Muscle layer of duodenum (tissue), 2 donors: ENCODE measurements at regions not wholly inside any gene's neighbourhood (a gene's known extent, or its start where the extent isn't known, plus 50 kb on each side); places are given as distances from the start of the nearest gene placed in this dataset.

Source experiments
- H3K27ac ChIP-seq: one replicate; pipeline ENCODE4 v1.7.0; 2013; ENCODE audit warnings: mild to moderate bottlenecking, low read length
- H3K27me3 ChIP-seq: one replicate; pipeline ENCODE4 v1.7.0; 2013; ENCODE audit warnings: low read depth, mild to moderate bottlenecking, control low read depth, low read length
- H3K36me3 ChIP-seq, 2 donors: one replicate each; pipeline ENCODE4 v1.7.0; 2013; ENCODE audit warnings: low read length in 2 of 2, control low read depth in 1 of 2, mild to moderate bottlenecking in 1 of 2; ENCODE audit not compliant: insufficient read depth in 2 of 2, control insufficient read depth in 1 of 2
- H3K4me1 ChIP-seq, 2 donors: one replicate each; pipeline ENCODE4 v1.7.0; 2013; ENCODE audit warnings: low read length in 2 of 2, mild to moderate bottlenecking in 2 of 2, control low read depth in 1 of 2, moderate library complexity in 1 of 2; ENCODE audit not compliant: insufficient read depth in 2 of 2, control insufficient read depth in 1 of 2
- H3K4me3 ChIP-seq, 2 donors: one replicate each; pipeline ENCODE4 v1.7.0; 2013; ENCODE audit warnings: low read length in 2 of 2, low read depth in 1 of 2, mild to moderate bottlenecking in 1 of 2
- H3K9me3 ChIP-seq, 2 donors: one replicate each; pipeline ENCODE4 v1.7.0; 2013; ENCODE audit warnings: low read length in 2 of 2, control low read depth in 1 of 2, mild to moderate bottlenecking in 1 of 2; ENCODE audit not compliant: control insufficient read depth in 1 of 2
- donor health status: healthy.

DNA sequence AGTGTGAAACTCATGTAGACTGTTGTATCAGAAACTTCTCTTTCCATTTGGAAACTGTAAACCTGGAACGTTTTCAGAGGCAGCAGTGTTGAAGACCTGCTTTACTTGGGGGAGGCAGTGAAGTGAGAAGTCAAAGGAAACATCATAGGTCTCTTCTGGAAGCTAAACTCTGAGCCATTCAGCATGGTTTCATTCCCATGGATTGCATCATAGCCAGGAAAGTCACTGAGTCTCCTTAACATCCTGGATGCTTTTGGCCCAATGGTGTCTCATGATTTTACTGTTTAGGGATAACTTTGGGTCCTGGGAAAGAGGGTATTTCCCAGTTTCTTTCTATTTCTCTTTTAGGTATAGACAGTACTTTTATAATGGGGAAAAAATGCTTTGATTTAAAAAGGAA is 153.2 kb upstream of the E2F8 start:
- no peak overlapping the region for H3K27ac ChIP-seq
- H3K4me1 ChIP-seq: no peaks in the 10 kb centered on the region
- peaks cover 0 to 6% of the 10 kb centered on the region in 2 donors for H3K9me3 ChIP-seq
- no peaks in the 10 kb centered on the region for H3K36me3 ChIP-seq
- H3K4me3 ChIP-seq: no peak overlapping the region
- H3K27me3 ChIP-seq: no peaks in the 10 kb centered on the region

DNA sequence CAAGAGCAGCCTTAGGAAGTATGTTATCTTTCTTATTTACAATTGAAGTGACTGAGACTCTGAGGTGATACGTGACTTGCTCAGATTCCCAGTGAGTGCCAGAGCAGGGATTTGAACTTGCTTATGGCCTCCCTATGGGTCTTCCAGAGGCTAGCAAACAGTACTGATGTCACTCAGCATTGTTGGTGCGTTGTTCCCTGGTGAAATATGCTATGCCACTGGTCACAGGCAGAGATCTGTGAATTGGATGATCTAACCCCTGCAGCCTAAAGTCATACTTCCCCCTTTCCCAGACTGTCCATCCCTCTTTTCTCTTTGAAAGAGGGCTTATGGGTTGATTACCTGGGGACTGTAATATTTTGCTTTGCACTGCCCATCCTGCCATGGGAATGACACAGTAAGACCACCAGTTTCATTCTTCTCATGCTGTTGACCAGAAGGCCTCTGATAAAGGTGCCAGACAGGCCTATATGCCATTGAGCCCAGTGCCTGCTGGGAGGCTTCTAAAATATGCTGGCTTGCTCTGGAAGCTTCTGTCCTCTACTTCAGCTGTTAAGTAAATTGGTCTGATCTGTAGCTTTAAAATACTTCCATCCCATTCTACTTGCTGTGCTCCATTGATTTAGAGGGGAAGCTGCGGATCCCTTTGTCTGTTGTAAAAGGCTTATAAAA is 152.2 kb upstream of the E2F8 start:
- H3K4me3 ChIP-seq: no peak overlapping the region
- no peak overlapping the region for H3K27ac ChIP-seq
- no peaks in the 10 kb centered on the region for H3K27me3 ChIP-seq
- H3K4me1 ChIP-seq: no peaks in the 10 kb centered on the region
- H3K9me3 ChIP-seq: peaks cover 0 to 6% of the 10 kb centered on the region in 2 donors
- no peaks in the 10 kb centered on the region for H3K36me3 ChIP-seq

DNA sequence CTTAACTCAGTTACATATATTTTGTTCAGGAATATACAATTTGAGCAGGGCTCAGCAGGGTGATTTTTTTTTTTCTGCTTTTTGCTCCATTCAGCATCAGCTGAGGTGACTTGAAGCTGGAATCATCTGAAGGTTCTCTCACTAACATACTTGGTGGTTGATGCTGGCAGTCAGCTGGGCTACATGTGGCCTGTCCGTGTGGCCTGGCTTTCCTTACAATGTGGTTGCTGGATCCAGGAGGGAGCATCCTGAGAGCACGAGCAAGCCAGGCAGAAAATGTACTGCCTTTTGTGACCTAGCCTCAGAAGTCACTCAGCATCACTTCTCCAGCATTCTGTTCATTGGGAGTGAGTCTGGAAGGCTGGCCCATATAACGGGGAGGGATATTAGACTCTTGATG is 151.6 kb upstream of the E2F8 start:
- Histone ChIP-seq H3K27ac (no peak overlapping the region), H3K9me3 (peaks cover 0 to 6% of the 10 kb centered on the region in 2 donors), H3K27me3 (no peaks in the 10 kb centered on the region), H3K36me3 (no peaks in the 10 kb centered on the region), H3K4me1 (no peaks in the 10 kb centered on the region), H3K4me3 (no peak overlapping the region)

DNA sequence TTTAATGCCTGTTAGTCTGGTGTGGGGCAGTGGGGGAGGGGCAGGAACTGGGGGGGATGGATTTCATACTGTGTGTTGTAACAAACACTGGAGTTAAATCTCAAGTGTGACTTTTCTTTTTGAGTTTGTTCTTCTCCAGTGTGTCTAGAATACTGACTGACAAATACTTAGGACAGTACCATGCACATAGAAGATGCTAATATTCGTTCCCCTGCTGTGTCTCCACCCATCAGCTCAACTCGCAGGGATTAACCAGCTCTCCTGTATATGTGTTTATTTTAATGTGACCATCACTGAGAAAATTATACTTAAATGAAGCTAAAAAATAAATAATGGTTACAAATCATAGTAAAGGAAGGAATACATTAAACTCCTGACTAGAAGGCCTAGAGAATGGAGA is 150.9 kb upstream of the E2F8 start:
- peaks cover 0 to 6% of the 10 kb centered on the region in 2 donors for H3K9me3 ChIP-seq
- no peaks in the 10 kb centered on the region for H3K27me3 ChIP-seq
- H3K36me3 ChIP-seq: no peaks in the 10 kb centered on the region
- H3K4me1 ChIP-seq: no peaks in the 10 kb centered on the region
- H3K4me3 ChIP-seq: no peak overlapping the region
- no peak overlapping the region for H3K27ac ChIP-seq

DNA sequence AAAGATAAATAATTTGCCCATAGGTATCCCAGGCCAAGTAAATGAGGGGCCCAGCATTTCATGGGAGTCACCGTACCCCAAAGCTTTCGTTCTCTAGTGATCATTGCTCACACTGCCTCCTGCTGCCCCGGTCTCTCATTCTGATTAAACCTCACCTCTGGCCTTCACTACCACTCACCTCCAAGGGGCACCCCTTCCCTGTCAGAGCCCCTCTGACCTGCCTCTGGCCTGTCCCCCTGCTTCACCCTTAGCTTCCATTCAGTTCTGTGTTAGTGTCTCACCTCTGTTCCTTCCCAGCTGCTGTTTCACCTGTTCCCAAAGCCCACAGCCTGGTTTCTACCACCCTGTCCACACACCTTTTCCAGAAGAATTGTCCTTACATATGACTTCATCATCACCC is 150.3 kb upstream of the E2F8 start:
- Histone ChIP-seq H3K27ac (no peak overlapping the region), H3K27me3 (no peaks in the 10 kb centered on the region), H3K4me1 (no peaks in the 10 kb centered on the region), H3K36me3 (no peaks in the 10 kb centered on the region), H3K4me3 (no peak overlapping the region), H3K9me3 (peaks cover 0 to 6% of the 10 kb centered on the region in 2 donors)

DNA sequence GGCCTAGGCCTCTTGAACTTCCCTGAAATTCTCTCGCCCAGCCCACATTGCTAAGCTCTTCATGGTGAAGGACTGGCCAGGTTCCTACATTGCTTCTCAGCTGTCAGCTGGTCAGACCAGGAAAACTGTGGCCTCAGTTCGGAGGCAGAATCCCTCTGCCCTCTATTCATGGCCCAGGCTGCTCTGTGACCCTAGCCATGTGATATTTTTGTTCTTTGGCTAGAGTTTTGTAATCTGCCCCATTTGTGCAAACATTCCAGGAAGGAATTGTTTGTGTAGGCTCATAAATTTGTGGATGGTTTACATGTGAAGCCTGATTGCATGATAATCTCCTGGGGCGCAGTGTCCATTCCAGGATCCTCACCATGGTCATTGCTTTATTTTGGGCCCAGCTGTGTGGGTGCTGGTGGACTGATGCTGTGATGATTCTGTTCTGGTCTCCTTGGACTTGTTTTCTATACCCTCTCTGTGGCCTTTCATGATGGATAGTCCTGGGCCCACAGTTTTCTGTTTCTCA is 149.1 kb upstream of the E2F8 start:
- Histone ChIP-seq H3K27ac (no peak overlapping the region), H3K27me3 (no peaks in the 10 kb centered on the region), H3K4me1 (no peaks in the 10 kb centered on the region), H3K36me3 (no peaks in the 10 kb centered on the region), H3K9me3 (peaks cover 0 to 6% of the 10 kb centered on the region in 2 donors), H3K4me3 (no peak overlapping the region)

DNA sequence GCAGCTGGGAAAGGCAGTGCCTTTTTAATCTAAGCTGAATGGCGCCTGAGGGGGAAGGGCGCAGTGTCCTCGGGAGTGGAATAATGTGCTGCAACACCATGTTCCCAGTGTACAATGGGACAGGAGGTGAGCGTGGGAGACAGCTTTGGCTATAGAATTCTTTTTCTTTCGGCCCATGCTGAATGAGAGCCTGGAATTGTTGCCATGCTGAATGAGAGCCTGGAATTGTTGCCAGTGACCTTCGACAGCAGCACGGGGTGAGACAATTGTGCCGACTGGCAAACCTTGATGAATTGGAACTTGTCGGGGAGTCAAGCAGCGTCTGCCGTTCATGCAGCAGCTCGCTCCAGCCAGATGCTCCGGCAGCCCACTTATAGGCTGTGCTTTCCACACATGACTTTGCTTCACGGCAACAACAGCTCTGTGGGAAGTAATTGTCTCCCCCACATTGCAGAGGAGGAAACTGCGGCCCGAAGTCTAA is 141.4 kb upstream of the E2F8 start:
- Histone ChIP-seq H3K27ac (no peak overlapping the region), H3K36me3 (no peaks in the 10 kb centered on the region), H3K4me3 (no peak overlapping the region), H3K4me1 (no peaks in the 10 kb centered on the region), H3K9me3 (no peaks in the 10 kb centered on the region), H3K27me3 (no peaks in the 10 kb centered on the region)

DNA sequence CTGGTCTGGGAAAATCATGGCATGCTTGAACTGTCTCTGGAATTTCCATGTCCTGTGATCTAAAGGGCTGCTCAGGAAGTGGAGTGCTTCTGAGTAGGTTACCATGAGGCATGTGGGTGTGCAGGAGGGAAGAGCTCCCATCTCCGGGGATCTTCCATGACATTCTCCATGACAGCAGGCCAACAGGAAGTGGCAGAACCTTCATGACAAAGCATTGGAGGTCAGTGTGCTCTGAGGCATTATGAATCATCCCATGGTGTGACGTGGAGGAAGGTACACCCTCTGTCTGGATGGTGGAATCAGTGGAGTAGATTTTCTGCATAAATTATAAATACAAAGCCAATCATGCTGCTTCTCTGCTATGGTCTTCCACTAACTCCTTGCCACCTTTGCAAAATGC is 139.6 kb upstream of the E2F8 start:
- Histone ChIP-seq H3K9me3 (no peaks in the 10 kb centered on the region), H3K27me3 (no peaks in the 10 kb centered on the region), H3K27ac (no peak overlapping the region), H3K4me3 (no peak overlapping the region), H3K4me1 (no peaks in the 10 kb centered on the region), H3K36me3 (no peaks in the 10 kb centered on the region)

DNA sequence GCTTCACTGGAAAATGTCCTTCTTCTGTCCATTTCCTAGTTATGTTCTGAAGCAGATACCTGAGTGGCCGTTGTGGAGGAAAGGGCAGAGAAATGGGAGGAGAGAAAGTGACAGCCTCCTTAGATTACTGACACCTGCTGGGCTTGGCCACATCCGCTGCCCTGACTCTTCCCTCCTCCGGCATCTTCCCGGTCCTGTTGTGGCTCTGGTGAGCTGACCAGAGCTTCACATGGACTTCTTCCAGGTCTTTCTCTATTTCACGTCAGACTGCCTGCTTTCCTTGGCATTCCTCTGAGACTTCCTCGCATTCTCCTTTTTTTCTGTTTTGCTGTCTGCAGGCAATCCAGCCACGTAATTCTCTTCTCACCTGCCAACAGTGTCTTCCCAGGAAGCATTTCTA is 138.7 kb upstream of the E2F8 start:
- no peaks in the 10 kb centered on the region for H3K9me3 ChIP-seq
- no peaks in the 10 kb centered on the region for H3K4me1 ChIP-seq
- no peak overlapping the region for H3K4me3 ChIP-seq
- no peaks in the 10 kb centered on the region for H3K36me3 ChIP-seq
- H3K27ac ChIP-seq: no peak overlapping the region
- H3K27me3 ChIP-seq: no peaks in the 10 kb centered on the region

DNA sequence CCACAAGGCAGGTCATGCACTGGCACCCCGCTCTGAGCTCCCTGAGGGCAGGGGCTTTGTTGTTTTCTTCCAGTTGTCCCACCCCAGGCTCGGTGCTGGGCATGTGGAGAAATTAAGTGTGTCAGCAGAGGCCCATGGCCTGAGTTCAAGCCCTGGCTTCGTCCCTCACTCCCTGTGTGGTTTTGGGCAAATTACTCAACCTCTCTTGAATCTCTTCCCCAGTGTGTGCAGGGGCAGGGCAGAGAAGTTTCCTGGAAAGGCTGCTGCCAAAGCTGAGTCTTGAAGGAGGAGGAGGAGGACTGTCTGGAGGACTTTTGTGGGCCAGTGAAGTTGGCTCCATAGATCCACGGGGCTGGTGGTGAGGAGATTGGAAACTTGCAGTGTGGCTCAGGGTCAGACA is 138.1 kb upstream of the E2F8 start:
- Histone ChIP-seq H3K9me3 (no peaks in the 10 kb centered on the region), H3K4me1 (no peaks in the 10 kb centered on the region), H3K36me3 (no peaks in the 10 kb centered on the region), H3K4me3 (no peak overlapping the region), H3K27me3 (no peaks in the 10 kb centered on the region), H3K27ac (no peak overlapping the region)

DNA sequence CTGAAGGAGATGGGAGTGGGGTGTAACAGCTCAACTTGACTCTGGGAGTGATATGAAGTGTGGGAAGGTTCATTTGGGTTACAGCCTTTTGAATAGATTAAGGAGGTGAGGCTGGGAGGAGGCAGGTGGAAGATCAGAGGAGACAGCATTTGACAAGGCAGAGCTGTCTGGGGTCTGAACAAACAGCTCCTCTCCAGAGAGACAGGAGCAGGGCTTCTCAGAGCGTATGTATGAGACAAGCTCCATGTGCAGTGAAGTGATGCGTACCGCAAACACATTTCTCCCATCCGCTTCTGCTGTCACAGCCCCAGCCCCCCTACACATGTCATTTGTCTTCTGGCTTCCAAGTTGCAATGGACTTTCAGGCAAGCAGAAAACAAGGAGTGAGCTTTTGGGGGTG is 137.1 kb upstream of the E2F8 start:
- Histone ChIP-seq H3K4me1 (no peaks in the 10 kb centered on the region), H3K27me3 (no peaks in the 10 kb centered on the region), H3K36me3 (no peaks in the 10 kb centered on the region), H3K9me3 (no peaks in the 10 kb centered on the region), H3K27ac (no peak overlapping the region), H3K4me3 (no peak overlapping the region)

DNA sequence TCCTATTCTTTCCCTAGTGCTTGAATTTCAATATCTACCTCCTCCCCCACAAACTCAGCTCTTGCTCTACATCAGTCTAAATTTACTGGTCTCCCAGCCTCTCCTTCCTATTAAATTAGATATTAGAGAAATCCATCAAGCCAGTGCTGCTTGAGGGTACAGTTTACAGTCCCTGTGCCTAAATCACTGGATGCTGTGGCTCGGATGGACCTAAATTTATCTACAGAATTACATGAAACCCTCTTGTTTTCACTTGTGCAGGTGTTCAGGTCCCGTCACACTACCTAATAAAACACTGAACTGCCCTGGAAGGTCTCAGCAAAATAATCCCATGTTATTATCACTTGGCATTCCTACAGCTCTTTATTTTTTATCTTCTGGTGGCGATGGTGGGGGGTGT is 134.7 kb upstream of the E2F8 start:
- Histone ChIP-seq H3K27me3 (no peaks in the 10 kb centered on the region), H3K27ac (no peak overlapping the region), H3K4me1 (peaks cover 0 to 4% of the 10 kb centered on the region in 2 donors), H3K4me3 (no peak overlapping the region), H3K36me3 (no peaks in the 10 kb centered on the region), H3K9me3 (no peaks in the 10 kb centered on the region)
